ENCODE measurements at regions not wholly inside any gene's neighbourhood (a gene's known extent, or its start where the extent isn't known, plus 50 kb on each side); places are given as distances from the start of the nearest gene placed in this dataset.

DNA sequence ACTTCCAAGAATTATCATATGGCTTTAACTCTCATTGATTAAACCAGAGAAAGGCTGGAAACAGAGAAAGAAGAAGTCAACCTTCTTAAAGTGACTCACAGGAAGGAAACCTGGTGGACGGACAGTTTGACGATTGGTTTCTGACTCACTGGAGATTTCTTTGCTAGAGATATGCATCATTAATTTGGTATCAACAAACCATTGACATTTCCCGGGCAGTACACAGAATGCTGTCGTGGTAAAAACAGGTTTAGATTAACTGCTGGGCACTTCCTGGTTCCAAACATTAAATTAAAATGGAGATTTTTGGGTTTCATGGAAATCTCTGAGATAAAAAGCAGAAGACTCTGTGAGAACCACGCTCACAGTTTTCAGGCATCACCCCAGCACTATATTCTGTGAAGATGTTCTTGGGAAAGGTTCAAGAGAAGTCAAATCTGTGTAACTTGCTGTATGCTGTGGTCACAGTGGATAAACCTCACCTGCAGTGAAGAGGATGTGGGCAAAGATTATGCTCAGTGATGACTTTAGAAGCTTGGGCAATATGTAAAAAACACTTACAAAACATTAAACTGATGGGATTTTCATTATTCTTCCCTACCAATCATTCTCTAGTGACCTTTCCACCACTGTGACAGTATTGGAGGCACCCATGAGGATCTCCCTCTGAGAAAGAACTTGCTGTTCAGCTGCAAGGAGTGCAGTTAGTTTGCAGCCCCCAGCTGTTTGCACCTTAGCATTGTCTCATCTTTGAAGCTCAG lies 61.1 kb upstream of the CD44 start:
- DNase-seq, result no peak

DNA sequence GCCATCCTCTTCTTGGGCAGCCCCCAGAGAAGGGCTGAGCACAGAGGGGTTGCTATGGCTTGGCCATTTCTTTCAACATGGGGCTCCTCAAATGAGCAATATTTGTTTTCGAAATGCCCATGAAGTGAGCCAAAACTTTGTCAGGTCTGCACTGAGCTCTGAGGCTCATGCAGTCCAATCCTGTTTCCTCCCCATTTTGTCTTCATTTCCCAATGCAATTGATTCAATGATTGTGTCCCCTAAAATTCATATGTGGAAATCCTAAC lies 60.6 kb upstream of the CD44 start:
- DNase-seq, result no peak

DNA sequence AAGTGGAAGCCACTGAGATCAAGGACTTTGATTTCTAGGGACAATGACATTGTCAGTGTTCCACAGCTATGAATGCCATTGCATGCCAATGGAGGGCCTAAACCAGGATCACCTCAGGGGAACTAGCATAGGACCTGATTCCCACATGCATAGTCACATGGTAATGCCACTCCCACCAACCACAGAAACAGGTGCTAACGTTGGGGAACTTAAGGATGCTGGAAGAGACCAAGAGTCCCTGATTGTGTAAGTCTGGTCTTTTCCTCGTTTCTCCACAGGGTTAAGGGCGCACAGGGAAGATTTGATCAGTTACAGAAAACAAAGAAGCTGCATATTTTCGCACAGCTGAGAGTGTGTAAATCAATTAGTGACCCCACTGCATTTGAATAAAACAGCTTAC lies 59.4 kb upstream of the CD44 start:
- DNase-seq, result no peak

DNA sequence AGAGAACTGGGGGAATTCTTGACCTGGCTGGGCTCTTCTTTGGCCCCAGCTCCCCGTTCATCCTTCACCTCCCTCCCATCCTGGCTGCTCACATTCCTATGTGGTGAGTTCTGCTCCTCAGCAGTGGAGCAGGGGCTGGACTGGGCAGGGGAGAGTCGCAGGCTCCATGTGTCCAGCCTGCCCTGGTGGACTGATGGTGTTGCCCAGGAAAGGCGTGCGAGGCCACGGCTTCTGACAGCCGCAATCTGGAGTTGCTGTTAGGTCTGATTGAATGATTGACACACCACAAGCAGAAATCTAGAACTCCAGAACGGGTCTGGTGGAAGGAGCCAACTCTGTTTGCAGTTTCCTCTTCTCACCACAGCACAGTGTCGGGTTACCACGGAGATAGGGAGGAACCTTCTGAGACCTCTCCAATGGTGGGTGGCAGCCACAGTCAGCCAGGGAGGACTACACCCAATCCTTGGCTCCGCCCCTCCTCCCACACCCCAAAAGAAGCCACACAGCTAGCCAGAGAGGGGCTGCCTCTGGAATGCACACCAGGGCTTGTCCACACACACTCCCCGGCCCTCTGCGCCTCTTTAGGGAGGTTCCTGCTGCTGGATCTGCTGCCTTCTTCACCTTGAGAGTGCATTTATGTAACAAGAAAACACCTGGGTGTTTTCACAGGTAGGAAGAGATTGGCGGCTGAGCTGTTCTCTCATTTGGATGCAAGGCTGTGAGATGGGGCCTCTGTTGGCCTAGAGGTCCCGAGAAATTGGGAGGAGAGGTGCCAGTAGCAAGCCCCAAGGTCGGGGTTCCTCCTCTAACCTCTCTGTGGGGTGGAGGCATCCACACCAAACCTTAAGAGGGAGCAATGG lies 56.4 kb upstream of the CD44 start:
- DNase-seq, result no peak

DNA sequence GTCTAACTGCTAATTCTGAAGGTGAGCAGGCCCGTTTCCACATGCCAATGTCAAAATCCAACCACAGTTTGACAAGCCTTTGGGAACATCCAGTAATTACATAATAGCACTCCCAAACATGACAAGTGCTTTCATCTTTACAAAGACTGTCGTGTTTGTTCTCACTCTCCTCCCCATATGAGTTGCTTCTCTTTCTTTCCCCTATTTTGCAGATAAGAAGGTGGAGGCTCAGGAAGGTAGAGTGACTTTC lies 55.9 kb upstream of the CD44 start:
- DNase-seq, result no peak

DNA sequence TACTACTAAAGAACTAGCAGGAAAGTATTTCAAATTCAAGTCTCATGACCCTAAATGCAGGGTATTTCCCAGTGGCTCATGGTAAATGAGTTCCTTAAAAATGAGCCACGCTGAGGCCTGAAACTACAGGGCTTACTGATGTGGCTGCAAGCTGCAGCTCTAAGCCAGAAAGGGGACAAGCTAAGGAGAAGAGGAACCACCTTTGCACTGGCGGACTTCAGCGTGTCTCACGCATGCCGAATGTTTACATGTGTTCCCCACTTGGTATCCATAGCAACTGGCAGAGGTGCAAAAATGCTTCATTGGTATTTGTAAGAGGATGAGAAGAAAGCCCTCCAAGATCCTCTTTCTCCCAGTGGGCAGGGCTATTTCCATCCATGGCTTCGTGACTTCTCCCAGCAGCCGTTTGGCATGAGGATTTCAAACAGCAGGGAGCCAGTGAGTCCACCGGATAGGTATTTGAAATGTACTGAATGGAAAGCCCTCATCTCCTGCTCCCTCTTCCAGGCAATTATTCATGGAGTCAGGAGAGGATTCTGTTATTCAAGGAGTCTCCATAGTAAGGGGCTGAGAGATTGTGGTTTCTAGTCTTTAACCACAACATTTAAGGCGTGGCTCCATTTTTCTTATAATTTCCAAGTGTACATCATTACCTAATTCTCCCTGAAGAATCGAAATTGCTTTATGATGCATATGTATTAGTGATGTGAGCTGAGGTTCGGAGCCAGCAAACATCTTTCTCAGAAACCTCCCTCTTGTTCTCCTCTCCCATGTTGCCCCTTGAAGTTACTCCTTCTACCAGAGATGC lies 55.3 kb upstream of the CD44 start:
- no peak for DNase-seq

DNA sequence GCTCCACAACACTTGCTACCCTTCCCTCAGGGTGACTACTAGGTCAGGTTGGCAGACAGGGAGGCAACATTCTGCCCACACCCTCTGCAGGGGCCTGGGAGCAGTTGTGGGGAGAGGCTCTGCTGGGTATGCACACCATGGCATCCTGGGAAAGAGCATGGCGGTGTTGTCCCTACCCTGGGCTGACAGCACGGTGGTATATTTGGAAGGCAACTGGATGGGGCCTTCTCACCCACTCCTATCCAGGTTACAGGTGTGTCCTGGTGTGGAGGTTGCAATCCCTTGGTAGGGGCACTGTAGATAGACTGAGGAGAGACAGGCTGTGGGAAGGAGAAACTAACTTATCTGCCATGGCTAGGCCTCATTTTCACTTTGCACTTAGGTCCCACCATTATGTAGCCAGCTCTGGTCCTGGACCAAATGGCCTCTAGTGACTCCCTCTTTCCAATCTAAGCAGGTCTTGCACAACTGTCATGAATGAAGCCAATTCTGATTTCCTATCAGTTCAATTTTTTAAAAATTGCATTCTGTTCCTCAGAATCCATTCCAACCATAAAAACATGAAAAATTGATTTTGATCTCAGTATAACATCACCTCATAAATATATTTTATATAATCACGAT lies 54.0 kb upstream of the CD44 start:
- no peak for DNase-seq

DNA sequence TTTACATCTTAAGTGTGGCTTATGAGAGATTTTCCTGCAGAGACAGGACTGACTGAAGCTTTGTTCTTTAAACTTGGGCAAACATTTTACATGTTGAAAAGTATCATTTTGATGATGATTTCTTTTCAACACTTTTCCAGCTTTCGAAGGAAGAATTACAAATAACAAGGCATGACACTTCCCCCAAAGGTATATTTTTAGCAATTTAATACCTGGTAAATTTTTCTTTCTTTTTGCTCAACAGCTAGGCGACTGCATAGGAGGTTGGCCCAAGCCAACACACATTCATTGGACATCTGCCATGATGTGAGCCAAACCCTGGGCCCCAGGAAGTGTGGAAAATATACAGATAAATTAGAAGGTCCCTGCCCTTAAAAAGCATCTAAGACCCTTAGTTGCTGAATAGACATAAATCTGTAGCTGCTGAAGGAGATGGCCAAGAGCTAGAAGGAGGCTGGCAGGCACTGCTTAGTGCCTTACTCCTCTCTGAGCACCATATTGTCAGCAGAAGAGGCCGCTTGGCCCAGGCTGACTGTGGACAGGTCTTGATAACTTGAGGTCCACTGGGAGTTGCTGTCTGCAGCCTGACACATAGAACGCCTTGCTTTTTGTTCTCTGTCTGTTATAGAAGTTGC lies 53.3 kb upstream of the CD44 start:
- no peak for DNase-seq

DNA sequence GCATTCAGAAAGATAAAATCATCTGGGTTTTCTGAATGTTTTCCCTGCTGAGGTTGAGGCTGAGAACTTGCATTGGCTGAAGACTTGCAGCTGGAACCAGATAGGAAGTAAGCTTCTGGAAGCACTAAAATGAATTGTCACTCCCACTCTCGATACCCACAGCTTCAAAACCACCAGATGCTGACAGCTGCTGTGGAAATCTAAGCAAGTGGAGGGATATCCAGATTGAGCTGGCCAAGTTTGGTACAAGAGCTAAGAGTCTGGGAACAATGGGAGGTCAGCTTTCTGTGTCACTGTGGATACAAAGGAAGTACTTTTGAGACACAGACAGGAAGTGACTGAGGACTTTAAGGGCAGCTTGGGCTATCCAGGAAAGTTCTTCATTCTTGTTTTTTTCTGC lies 51.3 kb upstream of the CD44 start:
- no peak for DNase-seq

DNA sequence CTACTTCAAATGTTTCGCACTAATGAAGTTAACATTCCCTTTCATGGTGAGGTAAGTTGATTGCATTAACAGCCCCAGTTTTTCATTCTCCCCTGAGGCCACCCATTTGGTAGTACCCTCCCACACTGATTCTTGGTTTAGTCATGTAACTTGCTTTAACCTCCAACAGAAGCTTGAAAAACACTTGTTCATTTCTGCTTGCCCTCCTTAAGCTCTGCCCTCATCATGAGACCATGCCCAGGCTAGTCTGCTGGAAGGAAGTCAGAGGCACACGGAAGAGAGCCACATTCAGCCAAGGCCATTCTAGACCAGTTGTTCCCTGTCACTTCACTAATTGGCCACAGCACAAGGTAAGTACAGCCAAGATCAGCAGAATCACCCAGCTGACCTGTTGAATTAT lies 50.7 kb upstream of the CD44 start:
- DNase-seq, result no peak

DNA sequence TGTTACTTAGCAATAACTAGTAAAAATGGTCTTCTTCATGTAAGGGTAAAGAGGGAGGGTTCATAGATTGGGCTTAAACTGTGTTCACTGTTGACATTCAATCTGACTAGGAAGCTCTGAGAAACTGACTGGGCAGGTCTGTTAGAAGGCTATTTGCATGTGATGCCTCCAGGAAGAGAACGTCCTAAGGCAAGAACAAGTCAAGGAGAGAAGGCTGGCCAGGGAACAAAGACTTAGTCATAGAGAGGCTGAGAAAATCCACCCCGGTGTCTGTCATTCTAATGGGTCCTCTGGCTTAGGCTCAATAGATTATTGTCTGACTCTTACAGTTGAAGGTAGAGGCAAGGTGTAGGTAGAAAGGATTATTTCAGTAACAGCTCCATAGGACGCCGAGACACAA lies 50.3 kb upstream of the CD44 start:
- DNase-seq, result no peak

All from NCI-H345 (cell line).